ENCODE measurements at regions not wholly inside any gene's neighbourhood (a gene's known extent, or its start where the extent isn't known, plus 50 kb on each side); places are given as distances from the start of the nearest gene placed in this dataset.

GRCh38 chr15:25230442-25230841, 208.4 kb downstream of the UBE3A start:
- Histone ChIP-seq H3K27ac (no peak overlapping the region), H3K27me3 (no peaks in the 10 kb centered on the region), H3K4me3 (no peak overlapping the region), H3K36me3 (no peaks in the 10 kb centered on the region), H3K4me1 (no peaks in the 10 kb centered on the region), H3K9me3 (no peaks in the 10 kb centered on the region)
- DNase-seq, result no peak
- TF ChIP-seq CTCF (IDR thresholded peaks at IDR 0.05), result no peak
- intact Hi-C loops (cut with DNase I; ENCODE audit: low total_unique reads), result no loop called here

DNA sequence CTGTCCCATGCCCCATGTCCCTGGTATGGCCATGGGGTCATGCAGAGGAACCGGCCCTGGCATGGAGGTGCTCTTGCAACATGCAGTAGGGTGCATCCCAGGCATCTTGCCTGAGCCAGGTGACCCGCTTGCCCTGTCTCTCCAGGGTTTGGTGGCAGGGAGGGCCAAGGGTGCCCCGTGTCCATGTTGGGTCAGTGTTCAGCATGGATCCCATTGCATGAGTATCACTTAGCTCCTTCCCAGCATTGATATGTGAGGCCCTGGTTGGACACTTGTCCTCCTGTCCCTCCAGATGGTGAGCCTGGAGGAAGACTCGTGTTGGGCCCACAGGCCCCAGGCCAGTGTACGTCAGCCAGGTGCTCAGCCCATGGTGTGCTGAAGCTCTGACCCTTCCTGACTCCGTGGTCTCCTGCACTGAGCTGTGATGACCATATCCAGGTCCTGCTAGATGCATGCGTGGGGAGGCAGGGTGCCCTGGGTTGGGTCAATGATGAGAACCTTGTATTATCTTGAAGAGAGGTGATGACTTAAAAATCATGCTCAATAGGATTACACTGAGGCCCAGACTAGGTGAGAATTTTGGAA, 205.0 kb downstream of the UBE3A start:
- Histone ChIP-seq H3K36me3 (no peaks in the 10 kb centered on the region), H3K27me3 (no peaks in the 10 kb centered on the region), H3K4me3 (no peak overlapping the region), H3K9me3 (no peaks in the 10 kb centered on the region), H3K27ac (no peak overlapping the region), H3K4me1 (no peaks in the 10 kb centered on the region)
- intact Hi-C loops (cut with DNase I; ENCODE audit: low total_unique reads), result no loop called here
- no peak for DNase-seq
- TF ChIP-seq POLR2A (IDR thresholded peaks at IDR 0.05), result no peak
- TF ChIP-seq CTCF (IDR thresholded peaks at IDR 0.05), result no peak

DNA sequence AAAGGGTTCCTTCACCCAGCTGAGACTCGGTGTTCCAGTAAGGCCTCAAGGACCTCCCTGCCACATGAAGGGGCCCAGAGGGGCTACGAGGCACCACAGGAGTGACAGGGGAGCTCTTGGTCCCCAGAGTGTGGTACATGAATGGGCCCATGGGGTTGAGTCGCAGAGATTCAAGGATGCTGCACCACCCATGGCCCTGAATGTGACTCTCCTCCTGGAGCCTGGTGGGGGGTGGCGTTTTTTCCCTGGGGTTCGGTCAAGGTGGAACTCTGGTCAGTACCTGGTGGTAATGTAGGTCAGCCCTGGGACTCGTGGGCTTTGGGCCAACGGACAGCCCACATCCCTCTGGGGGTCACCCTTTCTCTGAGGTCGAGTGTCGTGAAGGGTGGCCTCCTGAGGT, 204.0 kb downstream of the UBE3A start:
- intact Hi-C loops (cut with DNase I; ENCODE audit: low total_unique reads), result no loop called here
- H3K27me3 ChIP-seq, result no peaks in the 10 kb centered on the region
- TF ChIP-seq CTCF (IDR thresholded peaks at IDR 0.05), result no peak
- no peak for TF ChIP-seq POLR2A (IDR thresholded peaks at IDR 0.05)
- no peak overlapping the region for H3K27ac ChIP-seq
- H3K36me3 ChIP-seq, result no peaks in the 10 kb centered on the region
- H3K4me3 ChIP-seq, result no peak overlapping the region
- no peaks in the 10 kb centered on the region for H3K4me1 ChIP-seq
- no peak for DNase-seq
- H3K9me3 ChIP-seq, result no peaks in the 10 kb centered on the region

DNA sequence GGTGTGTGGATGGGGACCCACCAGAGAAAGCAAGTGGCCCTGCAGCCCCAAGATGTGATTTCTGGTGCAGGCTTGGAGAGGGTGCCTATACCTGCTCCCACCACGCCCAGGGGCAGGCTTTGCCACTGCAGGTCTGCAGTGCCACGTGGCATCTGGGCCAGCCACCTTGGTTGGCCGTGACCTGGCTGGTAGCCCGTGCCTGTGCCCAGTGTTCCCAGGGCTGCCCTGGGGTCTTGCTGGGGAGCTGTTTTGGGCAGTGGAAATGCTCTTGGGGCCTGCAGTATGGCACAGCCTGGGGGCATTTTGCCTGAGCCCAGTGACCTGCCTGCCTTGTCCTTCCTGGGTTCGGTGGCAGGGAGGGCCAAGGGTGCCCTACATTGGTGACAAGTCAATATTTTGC, 203.4 kb downstream of the UBE3A start:
- TF ChIP-seq CTCF (IDR thresholded peaks at IDR 0.05) (no peak), POLR2A (IDR thresholded peaks at IDR 0.05) (no peak)
- Histone ChIP-seq H3K9me3 (no peaks in the 10 kb centered on the region), H3K27me3 (no peaks in the 10 kb centered on the region), H3K27ac (no peak overlapping the region), H3K4me3 (no peak overlapping the region), H3K4me1 (no peaks in the 10 kb centered on the region), H3K36me3 (no peaks in the 10 kb centered on the region)
- no peak for DNase-seq
- intact Hi-C loops (cut with DNase I; ENCODE audit: low total_unique reads), result no loop called here

DNA sequence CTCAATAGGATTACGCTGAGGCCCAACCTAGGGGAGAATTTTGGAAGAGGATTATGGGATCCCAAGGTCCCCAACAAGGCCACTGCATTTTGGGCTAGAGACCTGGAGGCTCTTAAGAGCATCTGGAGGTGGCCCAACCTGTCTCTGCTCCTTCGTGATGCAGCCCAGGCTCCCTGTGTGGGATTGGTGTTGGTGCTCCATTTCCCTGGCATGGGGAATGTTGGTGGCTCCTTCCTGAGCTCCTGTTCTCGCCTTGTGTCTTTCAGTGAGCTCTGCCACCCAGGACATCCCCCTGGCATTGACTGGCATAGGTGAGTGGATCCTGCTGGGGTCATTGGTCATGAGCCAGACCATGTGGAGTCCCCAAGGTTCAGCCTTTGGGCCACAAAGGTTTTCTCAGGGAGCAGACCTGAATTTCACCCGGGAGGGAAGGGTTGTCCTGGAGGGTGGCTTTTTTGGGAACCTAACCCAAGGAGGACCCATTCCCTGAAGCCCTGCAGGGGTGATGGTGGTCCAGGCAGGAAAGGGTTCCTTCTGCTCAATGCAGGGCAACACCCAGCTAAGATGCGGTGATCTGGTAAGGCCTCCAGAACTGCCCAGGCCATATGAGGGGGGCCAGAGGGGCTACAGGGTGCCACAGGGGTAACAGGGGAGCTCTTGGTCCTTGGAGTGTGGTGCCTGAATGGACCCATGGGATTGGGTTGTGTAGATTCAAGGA, 202.5 kb downstream of the UBE3A start:
- no peaks in the 10 kb centered on the region for H3K4me1 ChIP-seq
- no peaks in the 10 kb centered on the region for H3K9me3 ChIP-seq
- H3K4me3 ChIP-seq, result no peak overlapping the region
- H3K27ac ChIP-seq, result no peak overlapping the region
- no peaks in the 10 kb centered on the region for H3K36me3 ChIP-seq
- intact Hi-C loops (cut with DNase I; ENCODE audit: low total_unique reads), result no loop called here
- no peak for DNase-seq
- no peaks in the 10 kb centered on the region for H3K27me3 ChIP-seq
- no peak for TF ChIP-seq CTCF (IDR thresholded peaks at IDR 0.05)
- TF ChIP-seq POLR2A (IDR thresholded peaks at IDR 0.05), result no peak

All from uterus (tissue), 3 donors.